ENCODE measurements at regions not wholly inside any gene's neighbourhood (a gene's known extent, or its start where the extent isn't known, plus 50 kb on each side); places are given as distances from the start of the nearest gene placed in this dataset.

GRCh38 chr2:189951791-189952535, 110.6 kb downstream of the MSTN start (continued):
- no peak for TF ChIP-seq TAF7 (optimal IDR thresholded peaks at IDR 0.05; ENCODE audit: borderline replicate concordance, low read depth, low read length)
- TF ChIP-seq KDM1A (IDR thresholded peaks at IDR 0.05; ENCODE audit: borderline replicate concordance, low read length), result no peak
- no peak for TF ChIP-seq NANOG (IDR thresholded peaks at IDR 0.05; ENCODE audit: insufficient read depth, low read depth, low read length, poor library complexity, severe bottlenecking)
- TF ChIP-seq CHD2 (IDR thresholded peaks at IDR 0.05; ENCODE audit: low read length), result no peak
- TF ChIP-seq, protein P1, sequence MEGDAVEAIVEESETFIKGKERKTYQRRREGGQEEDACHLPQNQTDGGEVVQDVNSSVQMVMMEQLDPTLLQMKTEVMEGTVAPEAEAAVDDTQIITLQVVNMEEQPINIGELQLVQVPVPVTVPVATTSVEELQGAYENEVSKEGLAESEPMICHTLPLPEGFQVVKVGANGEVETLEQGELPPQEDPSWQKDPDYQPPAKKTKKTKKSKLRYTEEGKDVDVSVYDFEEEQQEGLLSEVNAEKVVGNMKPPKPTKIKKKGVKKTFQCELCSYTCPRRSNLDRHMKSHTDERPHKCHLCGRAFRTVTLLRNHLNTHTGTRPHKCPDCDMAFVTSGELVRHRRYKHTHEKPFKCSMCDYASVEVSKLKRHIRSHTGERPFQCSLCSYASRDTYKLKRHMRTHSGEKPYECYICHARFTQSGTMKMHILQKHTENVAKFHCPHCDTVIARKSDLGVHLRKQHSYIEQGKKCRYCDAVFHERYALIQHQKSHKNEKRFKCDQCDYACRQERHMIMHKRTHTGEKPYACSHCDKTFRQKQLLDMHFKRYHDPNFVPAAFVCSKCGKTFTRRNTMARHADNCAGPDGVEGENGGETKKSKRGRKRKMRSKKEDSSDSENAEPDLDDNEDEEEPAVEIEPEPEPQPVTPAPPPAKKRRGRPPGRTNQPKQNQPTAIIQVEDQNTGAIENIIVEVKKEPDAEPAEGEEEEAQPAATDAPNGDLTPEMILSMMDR (IDR thresholded peaks at IDR 0.05; ENCODE audit: control extremely low read depth in 1 of 3, insufficient read depth in 1 of 3, low read depth in 1 of 3, low read length in 3 of 3), result no peak
- TF ChIP-seq MAX (IDR thresholded peaks at IDR 0.05), result no peak
- no peak for TF ChIP-seq ASH2L (IDR thresholded peaks at IDR 0.05; ENCODE audit: low read length)
